ENCODE measurements at regions not wholly inside any gene's neighbourhood (a gene's known extent, or its start where the extent isn't known, plus 50 kb on each side); places are given as distances from the start of the nearest gene placed in this dataset.

DNA sequence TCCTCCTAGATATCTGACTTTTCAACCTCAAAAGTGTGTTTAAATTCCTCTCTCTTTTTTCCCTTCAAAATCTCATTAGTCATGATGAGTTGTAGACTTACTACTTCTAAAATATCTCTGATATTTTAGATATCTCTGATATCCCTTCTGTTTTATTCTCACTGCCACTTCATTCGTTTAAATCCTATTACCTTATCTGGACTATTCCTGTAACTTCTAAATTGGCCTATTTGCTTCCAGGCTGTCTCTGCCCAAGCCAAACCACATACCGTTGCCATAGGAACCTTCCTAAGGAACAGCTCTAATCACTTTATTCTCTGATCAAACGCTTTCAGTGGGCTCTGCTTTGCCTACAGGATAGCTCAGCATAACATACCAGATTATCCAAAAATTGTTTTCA is 333.1 kb upstream of the CHRM3 start:
- TF ChIP-seq POLR2AphosphoS5 (IDR thresholded peaks at IDR 0.05) (no peak), EP300 (conservative IDR thresholded peaks at IDR 0.05; ENCODE audit: poor library complexity, severe bottlenecking) (no peak), REST (IDR thresholded peaks at IDR 0.05; ENCODE audit: borderline replicate concordance) (no peak), MXI1 (conservative IDR thresholded peaks at IDR 0.05; ENCODE audit: poor library complexity, severe bottlenecking) (no peak), EZH2 (IDR thresholded peaks at IDR 0.05; ENCODE audit: borderline replicate concordance, insufficient read depth, low read length, poor library complexity, severe bottlenecking) (no peak), TAF1 (IDR thresholded peaks at IDR 0.05; ENCODE audit: low read depth) (no peak)
- TF ChIP-seq, protein P1, sequence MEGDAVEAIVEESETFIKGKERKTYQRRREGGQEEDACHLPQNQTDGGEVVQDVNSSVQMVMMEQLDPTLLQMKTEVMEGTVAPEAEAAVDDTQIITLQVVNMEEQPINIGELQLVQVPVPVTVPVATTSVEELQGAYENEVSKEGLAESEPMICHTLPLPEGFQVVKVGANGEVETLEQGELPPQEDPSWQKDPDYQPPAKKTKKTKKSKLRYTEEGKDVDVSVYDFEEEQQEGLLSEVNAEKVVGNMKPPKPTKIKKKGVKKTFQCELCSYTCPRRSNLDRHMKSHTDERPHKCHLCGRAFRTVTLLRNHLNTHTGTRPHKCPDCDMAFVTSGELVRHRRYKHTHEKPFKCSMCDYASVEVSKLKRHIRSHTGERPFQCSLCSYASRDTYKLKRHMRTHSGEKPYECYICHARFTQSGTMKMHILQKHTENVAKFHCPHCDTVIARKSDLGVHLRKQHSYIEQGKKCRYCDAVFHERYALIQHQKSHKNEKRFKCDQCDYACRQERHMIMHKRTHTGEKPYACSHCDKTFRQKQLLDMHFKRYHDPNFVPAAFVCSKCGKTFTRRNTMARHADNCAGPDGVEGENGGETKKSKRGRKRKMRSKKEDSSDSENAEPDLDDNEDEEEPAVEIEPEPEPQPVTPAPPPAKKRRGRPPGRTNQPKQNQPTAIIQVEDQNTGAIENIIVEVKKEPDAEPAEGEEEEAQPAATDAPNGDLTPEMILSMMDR (IDR thresholded peaks at IDR 0.05; ENCODE audit: poor library complexity, severe bottlenecking) = no peak

All from neural cell (in vitro differentiated cells).